Esophagus muscularis mucosa (tissue), 4 donors: ENCODE measurements at regions not wholly inside any gene's neighbourhood (a gene's known extent, or its start where the extent isn't known, plus 50 kb on each side); places are given as distances from the start of the nearest gene placed in this dataset.
A peak's percentile ranks its signal among the peaks of the same experiment; 100 is the strongest.
"Not testable (repeated sequence)": the region's sequence is repeated elsewhere in the genome, so short reads cannot be mapped to it uniquely, and the experiment has no call there.

Source experiments
- DNase-seq: peaks from one replicate; pipeline ENCODE4 v3.0.0-alpha.2; 2017; ENCODE audit errors: extremely low spot score
- H3K27ac ChIP-seq, 4 donors: fragments of 200-600 bp; sonication (generic); replicated peaks in 1 of 4; 1 replicate in 3 of 4; 2 replicates in 1 of 4; pipeline ENCODE4 v1.5.1; 2016 to 2019; ENCODE audit warnings: mild to moderate bottlenecking in 1 of 4
- H3K27me3 ChIP-seq, 4 donors: fragments of 200-600 bp; sonication (generic); one replicate each; pipeline versions ENCODE4 v1.5.1 to v1.6.0; 2016 to 2019
- H3K36me3 ChIP-seq, 4 donors: fragments of 200-600 bp; sonication (generic); one replicate each; pipeline ENCODE4 v1.5.1; 2016 to 2019
- H3K4me1 ChIP-seq, 4 donors: fragments of 200-600 bp; sonication (generic); one replicate each; pipeline ENCODE4 v1.5.1; 2016 to 2019
- H3K4me3 ChIP-seq, 4 donors: fragments of 200-600 bp; sonication (generic); 1 replicate in 2 of 4; 2 replicates in 2 of 4; pipeline ENCODE4 v1.5.1; 2016 to 2019; ENCODE audit warnings: mild to moderate bottlenecking in 4 of 4, moderate library complexity in 1 of 4
- H3K9me3 ChIP-seq, 4 donors: fragments of 200-600 bp; sonication (generic); 1 replicate in 3 of 4; 2 replicates in 1 of 4; pipeline ENCODE4 v1.5.1; 2016 to 2019
- CTCF ChIP-seq, 3 experiments: fragments of 200-600 bp in 2 of 3; fragments of 450-650 bp in 1 of 3; sonication (generic) in 2 of 3; IDR thresholded peaks; one replicate each; pipeline ENCODE4 v1.5.1; 2017 to 2019; ENCODE audit warnings: antibody characterized with exemption in 3 of 3, mild to moderate bottlenecking in 2 of 3, moderate library complexity in 1 of 3
- EP300 ChIP-seq: sonication (generic); formaldehyde crosslinking; IDR thresholded peaks from one replicate; pipeline ENCODE4 v1.6.1; 2017; ENCODE audit warnings: antibody characterized with exemption
- POLR2A ChIP-seq: fragments of 450-650 bp; IDR thresholded peaks from one replicate; pipeline ENCODE4 v1.6.1; 2017; ENCODE audit warnings: antibody characterized with exemption, moderate library complexity, mild to moderate bottlenecking, low read depth
- POLR2AphosphoS5 ChIP-seq, 2 donors: sonication (generic); formaldehyde crosslinking; IDR thresholded peaks; one replicate each; pipeline ENCODE4 v1.6.1; 2017; ENCODE audit warnings: antibody characterized with exemption in 2 of 2
- WGBS: methylation state at CpG from one replicate; pipeline ENCODE4 v1.1.5; 2018; 5-methylcytosine and 5-hydroxymethylcytosine counted together
- intact Hi-C: fragments of 100-400 bp; cut with DNase I; formaldehyde crosslinking; loops from one replicate; pipeline ENCODE4 v1.15.1; 2023

DNA sequence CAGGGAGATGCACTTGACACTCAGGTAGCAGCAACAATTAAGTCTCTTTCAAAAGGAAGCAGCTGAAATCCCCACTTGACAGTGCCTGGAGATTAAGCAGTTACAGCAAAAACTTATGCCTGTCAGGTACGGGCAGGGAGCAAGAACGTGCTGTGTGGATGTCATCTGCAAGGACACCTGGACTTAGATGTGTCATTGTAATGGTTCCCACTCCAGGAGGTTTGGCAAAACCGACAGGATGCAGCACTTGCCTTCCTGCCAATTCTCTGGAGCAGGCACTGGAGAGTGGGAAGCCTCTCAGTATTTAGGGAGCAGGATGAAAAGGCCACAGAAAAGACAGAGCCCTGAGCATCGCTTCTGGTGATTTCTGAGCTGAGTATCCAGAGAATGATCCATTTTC is 292.4 kb downstream of the PDCD6IP start:
- Histone ChIP-seq H3K27me3 (no peaks in the 10 kb centered on the region), H3K4me3 (no peak overlapping the region), H3K36me3 (no peaks in the 10 kb centered on the region), H3K9me3 (peaks cover 0 to 3% (median 0%) of the 10 kb centered on the region in 4 donors), H3K27ac (no peak overlapping the region), H3K4me1 (no peaks in the 10 kb centered on the region)
- DNase-seq: no peak
- TF ChIP-seq EP300 (no peak), CTCF (IDR thresholded peaks at IDR 0.05) (no peak), POLR2AphosphoS5 (IDR thresholded peaks at IDR 0.05) (no peak), POLR2A (no peak)
- 56% methylated on average over 3 of the region's 4 CpGs for WGBS
- intact Hi-C loops: no loop called here

GRCh38 chr3:34094280-34094679 is 295.9 kb downstream of the PDCD6IP start:
- WGBS: 91% methylated on average over 9 of the region's 9 CpGs
- H3K9me3 ChIP-seq: not testable (repeated sequence)

GRCh38 chr3:34102288-34102687 is 303.9 kb downstream of the PDCD6IP start:
- no peak for DNase-seq
- H3K4me1 ChIP-seq: no peaks in the 10 kb centered on the region
- no peak overlapping the region for H3K27ac ChIP-seq
- peaks cover 0 to 6% (median 2%) of the 10 kb centered on the region in 4 donors for H3K9me3 ChIP-seq
- intact Hi-C loops: no loop called here
- 67% methylated on average over 4 of the region's 4 CpGs for WGBS
- TF ChIP-seq EP300 (no peak), POLR2AphosphoS5 (IDR thresholded peaks at IDR 0.05) (no peak), CTCF (IDR thresholded peaks at IDR 0.05) (no peak), POLR2A (no peak)
- H3K4me3 ChIP-seq: no peak overlapping the region
- H3K36me3 ChIP-seq: no peaks in the 10 kb centered on the region
- H3K27me3 ChIP-seq: no peaks in the 10 kb centered on the region

More at GRCh38 chr3:34094280-34094679, 295.9 kb downstream of the PDCD6IP start:
- H3K36me3 ChIP-seq, H3K27me3 ChIP-seq, H3K4me3 ChIP-seq, intact Hi-C loops, DNase-seq, H3K4me1 ChIP-seq, H3K27ac ChIP-seq: not testable (repeated sequence)

DNA sequence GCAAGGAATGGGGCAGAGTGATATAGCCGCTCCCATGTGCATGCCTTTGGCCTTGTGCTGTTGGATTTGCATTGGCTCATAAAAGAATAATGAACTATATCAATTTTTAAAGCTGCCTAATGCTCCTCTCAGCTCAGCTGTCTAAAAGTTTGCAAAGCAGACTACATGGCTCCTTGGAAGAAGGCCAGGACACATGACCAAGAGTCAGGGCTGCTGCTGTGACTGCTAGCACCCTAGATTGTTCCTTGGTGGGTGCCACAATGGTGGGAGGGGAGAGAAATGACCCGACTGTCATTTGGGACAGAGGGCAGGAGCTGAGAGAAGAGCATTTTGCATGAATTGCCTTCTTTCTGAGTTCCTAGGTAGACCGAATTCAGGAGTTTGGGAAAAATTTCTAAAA is 307.9 kb downstream of the PDCD6IP start:
- Histone ChIP-seq H3K4me1 (no peaks in the 10 kb centered on the region), H3K9me3 (peaks cover 0 to 6% (median 1%) of the 10 kb centered on the region in 4 donors), H3K27ac (no peak overlapping the region), H3K36me3 (no peaks in the 10 kb centered on the region), H3K27me3 (no peaks in the 10 kb centered on the region), H3K4me3 (no peak overlapping the region)
- 96% methylated on average over 3 of the region's 3 CpGs for WGBS
- intact Hi-C loops: no loop called here
- DNase-seq: no peak
- TF ChIP-seq CTCF (IDR thresholded peaks at IDR 0.05) (no peak), EP300 (no peak), POLR2A (no peak), POLR2AphosphoS5 (IDR thresholded peaks at IDR 0.05) (no peak)

DNA sequence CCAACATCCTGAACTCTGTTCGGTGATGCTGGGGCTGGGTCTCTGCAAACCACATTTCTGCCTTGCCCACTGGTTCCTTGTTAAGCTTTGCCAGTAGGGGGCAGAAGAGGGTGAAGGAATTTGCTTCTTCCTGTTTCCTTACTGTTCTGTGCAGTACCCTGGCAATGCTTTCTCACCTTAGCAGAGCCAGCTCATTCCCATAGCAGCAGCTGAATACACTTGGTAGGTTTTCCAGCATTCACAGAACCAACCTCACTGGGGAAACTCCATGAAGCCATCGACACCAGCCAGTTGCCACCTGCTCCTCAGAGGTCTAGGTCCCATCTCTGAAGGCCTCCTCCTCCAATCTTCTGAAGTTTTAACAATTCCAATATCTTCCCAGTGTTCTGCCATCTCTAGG is 308.4 kb downstream of the PDCD6IP start:
- 88% methylated on average over 2 of the region's 2 CpGs for WGBS
- TF ChIP-seq POLR2A (no peak), CTCF (IDR thresholded peaks at IDR 0.05) (peak; percentile 11 to 36 (median 14))
- H3K36me3 ChIP-seq: no peaks in the 10 kb centered on the region

More for the DNA sequence above, 308.4 kb downstream of the PDCD6IP start:
- peaks cover 0 to 3% (median under 1%) of the 10 kb centered on the region in 4 donors for H3K9me3 ChIP-seq
- H3K27me3 ChIP-seq: no peaks in the 10 kb centered on the region
- intact Hi-C loops: no loop called here
- H3K27ac ChIP-seq: no peak overlapping the region
- DNase-seq: no peak
- H3K4me1 ChIP-seq: no peaks in the 10 kb centered on the region
- no peak overlapping the region for H3K4me3 ChIP-seq
